ENCODE measurements at regions not wholly inside any gene's neighbourhood (a gene's known extent, or its start where the extent isn't known, plus 50 kb on each side); places are given as distances from the start of the nearest gene placed in this dataset.

DNA sequence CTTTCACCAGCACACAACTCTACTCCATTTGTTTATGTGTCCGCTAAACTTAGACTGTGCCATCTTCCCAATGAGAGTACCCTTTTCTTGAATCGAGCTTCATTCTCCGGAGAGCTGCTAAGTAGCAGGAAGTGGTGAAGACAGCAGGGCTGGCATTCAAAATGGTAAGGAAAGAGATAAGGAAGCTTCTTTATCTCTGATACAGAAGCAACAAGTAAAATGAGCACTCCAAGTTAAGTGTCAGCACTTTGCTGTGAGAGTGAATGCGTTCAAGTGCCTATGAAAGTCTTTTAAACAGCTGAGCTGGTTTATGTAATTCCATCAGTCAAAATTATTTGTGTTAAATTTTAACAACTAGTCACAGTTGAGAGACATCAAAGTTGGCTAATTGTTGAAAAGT, 386.8 kb upstream of the PTPRD start:
- DNase-seq (ENCODE audit: low read depth, low spot score): no peak

- no peak for DNase-seq (ENCODE audit: low read depth, low spot score)
Measured at GRCh38 chr9:11001546-11001945, 388.7 kb upstream of the PTPRD start.

DNA sequence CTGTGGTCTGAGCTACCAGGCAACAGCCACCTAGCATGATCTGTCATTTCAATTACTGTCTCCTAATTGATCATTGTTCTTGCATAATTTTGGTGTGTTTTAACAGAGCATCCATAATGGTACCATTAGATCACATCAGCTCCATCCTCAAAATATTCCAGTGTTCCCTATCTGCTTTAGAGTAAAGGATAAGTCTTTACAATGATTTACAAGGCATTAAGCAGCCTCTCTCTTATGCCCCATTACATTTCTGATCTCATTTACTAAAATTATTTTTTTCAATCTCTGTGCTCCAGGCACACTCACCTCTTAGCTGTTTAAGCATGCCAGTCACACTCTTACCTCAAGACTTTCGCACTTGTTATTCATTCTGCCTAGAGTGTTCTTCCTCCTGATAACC, 389.9 kb upstream of the PTPRD start:
- no peak for DNase-seq (ENCODE audit: low read depth, low spot score)

GRCh38 chr9:11003836-11004235, 391.0 kb upstream of the PTPRD start:
- DNase-seq (ENCODE audit: low read depth, low spot score): no peak

DNA sequence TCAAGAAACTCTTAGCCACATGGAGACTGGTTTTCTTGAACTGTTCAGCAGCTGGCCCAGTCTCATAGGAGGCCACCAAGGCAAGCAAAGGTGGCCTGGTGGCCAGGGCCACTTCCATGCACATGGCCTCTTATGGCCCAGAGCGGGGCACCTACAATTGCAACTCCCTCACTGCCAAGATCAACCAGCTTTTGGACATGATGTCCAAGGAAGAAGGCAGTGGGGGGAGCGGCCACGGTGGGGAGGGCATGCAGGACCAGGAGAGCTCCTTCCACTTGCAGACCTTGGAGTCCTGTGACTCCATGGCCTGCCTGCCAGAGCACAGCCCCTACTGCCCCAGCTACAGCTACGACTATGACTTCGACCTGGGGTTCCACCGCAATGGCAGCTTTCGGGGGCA, 398.9 kb upstream of the PTPRD start:
- no peak for DNase-seq (ENCODE audit: low read depth, low spot score)

- no peak for DNase-seq (ENCODE audit: low read depth, low spot score)
Measured at GRCh38 chr9:11016081-11016480, 403.3 kb upstream of the PTPRD start.

- peak; percentile 2 for DNase-seq (ENCODE audit: low read depth, low spot score)
Measured at GRCh38 chr9:11023201-11023600, 410.4 kb upstream of the PTPRD start.

- DNase-seq (ENCODE audit: low read depth, low spot score): no peak
Measured at GRCh38 chr9:11025775-11026174, 413.0 kb upstream of the PTPRD start.

DNA sequence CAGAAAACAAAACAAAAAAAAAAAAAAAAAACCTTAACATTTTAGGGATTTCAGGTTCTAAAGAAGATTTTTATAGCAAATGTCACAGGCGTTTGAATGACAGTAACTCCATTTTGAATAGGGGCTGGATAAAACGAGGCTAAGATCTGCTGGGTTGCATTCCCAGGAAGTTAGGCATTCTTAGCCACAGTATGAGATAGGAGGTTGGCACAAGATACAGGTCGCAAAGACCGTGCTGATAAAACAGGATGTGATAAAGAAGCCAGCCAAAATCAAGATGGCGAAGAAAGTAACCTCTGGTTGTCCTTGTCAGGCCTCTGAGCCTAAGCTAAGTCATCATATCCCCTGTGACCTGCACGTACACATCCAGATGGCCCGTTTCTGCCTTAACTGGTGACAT, 425.6 kb upstream of the PTPRD start:
- DNase-seq (ENCODE audit: low read depth, low spot score): no peak

DNA sequence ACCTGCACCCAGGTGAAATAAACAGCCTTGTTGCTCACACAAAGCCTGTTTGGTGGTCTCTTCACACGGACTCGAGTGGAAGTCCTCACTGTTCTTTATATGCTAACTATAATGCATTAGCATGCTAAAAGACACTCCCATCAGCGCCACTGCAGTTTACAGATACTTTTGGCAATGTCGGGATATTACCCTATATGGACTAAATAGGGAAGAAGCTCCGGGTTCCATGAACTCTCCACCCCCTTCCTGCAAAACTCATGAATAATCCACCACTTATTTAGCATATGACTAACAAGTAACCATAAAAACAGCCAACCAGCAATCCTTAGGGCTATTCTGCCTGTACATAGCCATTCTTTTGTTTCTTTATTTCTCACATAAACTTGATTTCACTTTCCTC, 426.2 kb upstream of the PTPRD start:
- DNase-seq (ENCODE audit: low read depth, low spot score): no peak

GRCh38 chr9:11045589-11045988, 432.8 kb upstream of the PTPRD start:
- no peak for DNase-seq (ENCODE audit: low read depth, low spot score)

DNA sequence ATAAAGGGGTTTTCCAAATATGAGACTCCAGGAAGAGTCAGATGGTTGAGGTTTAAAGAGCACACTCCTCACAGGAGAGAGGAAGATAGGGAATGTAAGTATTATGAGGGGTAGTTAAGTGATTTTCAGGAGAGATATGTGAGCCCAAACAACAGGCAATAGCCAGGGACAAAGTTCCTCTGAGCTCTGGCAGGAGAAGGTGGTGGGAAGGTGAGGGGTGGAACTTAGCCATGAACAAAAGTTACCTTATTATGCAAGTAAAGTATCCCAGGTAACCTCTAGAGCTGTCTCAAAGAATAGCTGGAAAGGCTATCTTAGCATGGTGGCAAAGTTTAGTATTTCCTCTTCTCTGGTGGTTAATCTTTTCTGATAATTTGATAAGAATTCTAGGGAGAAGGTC, 450.5 kb upstream of the PTPRD start:
- DNase-seq (ENCODE audit: low read depth, low spot score): no peak

- DNase-seq (ENCODE audit: low read depth, low spot score): no peak
Measured at GRCh38 chr9:11064909-11065308, 452.1 kb upstream of the PTPRD start.

- no peak for DNase-seq (ENCODE audit: low read depth, low spot score)
Measured at GRCh38 chr9:11072176-11072575, 459.4 kb upstream of the PTPRD start.

DNA sequence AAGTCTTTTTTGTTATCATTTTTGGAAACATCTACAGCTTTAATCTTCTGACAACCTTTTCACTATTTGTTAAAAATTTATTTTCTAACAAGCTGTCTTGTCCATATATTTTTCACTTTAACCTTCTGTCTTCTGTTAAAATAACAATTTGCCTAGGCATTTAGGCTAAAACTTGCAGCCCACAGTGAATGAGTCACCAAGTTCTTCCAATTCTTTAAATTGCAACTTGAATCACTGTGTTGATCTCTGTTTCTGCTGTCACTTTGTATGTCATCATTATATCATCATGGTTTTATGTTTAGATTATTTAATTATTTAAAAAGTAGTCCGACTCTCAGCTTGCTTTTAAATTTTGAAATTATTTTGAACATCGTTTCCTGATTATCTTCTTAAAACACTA, 473.8 kb upstream of the PTPRD start:
- DNase-seq (ENCODE audit: low read depth, low spot score): peak; percentile 54

- peak; percentile 9 for DNase-seq (ENCODE audit: low read depth, low spot score)
Measured at GRCh38 chr9:11088821-11089374, 476.1 kb upstream of the PTPRD start.

DNA sequence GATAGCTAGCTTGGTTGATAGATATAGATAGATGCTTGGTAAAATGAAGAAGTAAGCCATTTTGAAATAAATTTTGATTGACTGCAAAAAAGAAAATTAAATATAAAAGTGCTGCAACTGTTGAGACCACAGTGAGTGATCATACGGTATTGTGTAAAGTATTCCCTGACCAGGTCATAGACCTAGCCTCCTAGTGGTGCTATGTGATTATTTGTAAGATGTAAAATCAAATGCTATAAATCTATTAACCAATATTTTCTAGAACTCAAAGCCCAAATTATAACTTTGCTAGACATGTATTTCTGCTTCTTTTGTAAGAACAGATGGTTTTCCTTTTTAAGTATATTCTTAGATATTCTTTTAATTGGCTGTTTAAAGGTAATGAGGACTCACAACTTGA, 480.2 kb upstream of the PTPRD start:
- DNase-seq (ENCODE audit: low read depth, low spot score): no peak

GRCh38 chr9:11097020-11097419, 484.2 kb upstream of the PTPRD start:
- DNase-seq (ENCODE audit: low read depth, low spot score): no peak

DNA sequence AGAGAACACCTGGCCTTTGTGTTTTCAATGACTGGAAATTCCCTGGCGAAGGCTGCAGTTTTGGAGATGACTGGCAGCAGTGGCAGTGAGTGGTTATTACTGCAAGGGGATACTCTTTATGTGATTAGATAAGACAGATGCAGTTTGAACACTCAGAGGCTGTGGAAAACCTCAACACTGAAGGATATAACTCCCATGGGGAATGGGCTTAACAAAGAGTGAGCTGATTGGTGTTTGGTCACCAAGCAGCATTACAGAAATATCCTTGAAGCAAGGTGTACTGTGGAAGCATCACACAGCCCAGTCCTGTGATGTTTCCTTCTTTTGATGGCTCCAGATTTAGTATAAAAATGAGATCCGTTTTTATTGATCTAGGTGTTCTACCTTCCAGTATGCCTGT, 490.7 kb upstream of the PTPRD start:
- DNase-seq (ENCODE audit: low read depth, low spot score): no peak

GRCh38 chr9:11107196-11107595, 494.4 kb upstream of the PTPRD start:
- no peak for DNase-seq (ENCODE audit: low read depth, low spot score)

DNA sequence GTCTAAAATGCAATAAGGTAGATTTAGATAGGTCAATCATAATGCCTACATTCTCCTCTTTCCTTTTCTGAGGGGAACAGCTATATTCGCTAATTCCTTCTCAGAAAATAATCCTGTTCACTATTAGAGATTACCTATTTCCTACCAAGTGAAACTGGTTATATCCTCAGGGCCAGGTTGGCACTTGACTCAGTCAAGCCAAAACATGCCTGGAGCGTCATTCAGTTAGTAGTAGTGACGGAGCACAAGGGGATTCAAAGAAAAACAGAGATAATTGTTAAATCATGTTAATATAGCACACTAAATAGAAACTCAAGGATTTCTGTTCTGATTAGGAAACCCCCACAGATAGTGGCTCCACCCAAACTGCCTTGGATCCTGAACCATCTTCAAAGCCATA, 515.4 kb upstream of the PTPRD start:
- no peak for DNase-seq (ENCODE audit: low read depth, low spot score)

DNA sequence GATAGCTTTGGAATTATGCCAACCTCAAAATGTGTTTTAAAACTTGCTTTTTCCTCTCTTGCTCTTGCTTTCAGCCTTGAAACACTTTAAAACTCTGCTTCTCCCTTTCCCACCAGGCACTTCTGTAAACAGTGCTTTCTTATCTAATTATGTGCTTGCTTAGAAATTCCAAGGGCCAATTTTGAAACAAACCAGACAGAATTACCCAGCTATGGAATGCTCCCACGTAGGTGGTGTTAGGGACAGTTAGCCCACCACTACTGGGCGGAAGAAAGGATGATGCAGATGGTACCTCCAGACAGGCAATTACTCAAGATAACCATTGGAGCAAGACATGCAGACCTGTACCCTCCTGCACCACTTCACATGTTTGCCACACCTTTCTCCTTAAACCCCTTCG, 523.0 kb upstream of the PTPRD start:
- DNase-seq (ENCODE audit: low read depth, low spot score): no peak

DNA sequence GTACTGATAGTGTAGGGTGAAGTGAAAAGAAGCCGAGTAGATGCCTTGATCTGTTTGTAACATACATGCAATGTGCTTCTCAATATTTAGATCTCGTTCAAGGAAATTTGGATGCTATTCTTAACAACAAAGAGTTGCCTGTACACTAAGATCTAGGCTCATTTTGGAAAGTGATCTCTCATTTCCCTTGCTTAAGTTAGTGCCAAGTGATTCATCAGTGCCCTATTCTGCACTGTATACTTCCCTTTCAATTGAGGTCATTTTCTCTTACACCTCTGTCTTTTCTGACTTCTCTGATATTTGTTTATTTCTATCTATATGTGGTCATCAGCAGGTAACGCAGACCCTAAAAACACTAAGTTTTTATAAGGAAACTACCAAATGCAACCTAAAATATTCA, 528.6 kb upstream of the PTPRD start:
- DNase-seq (ENCODE audit: low read depth, low spot score): no peak

GRCh38 chr9:11142965-11143738, 530.4 kb upstream of the PTPRD start:
- DNase-seq (ENCODE audit: low read depth, low spot score): no peak
